Urothelium cell line (cell line): ENCODE measurements at regions not wholly inside any gene's neighbourhood (a gene's known extent, or its start where the extent isn't known, plus 50 kb on each side); places are given as distances from the start of the nearest gene placed in this dataset.

Experiments
- DNase-seq: peaks from one replicate; pipeline ENCODE4 v3.0.0; 2011; ENCODE audit warnings: low spot score, mixed read lengths
- FAIRE-seq: peaks from 2 replicates; lab custom pipeline; 2011; peaks lifted over from hg19 to GRCh38; lab: Jason Lieb, UNC

GRCh38 chr2:22494156-22494555, 890.8 kb upstream of the KLHL29 start:
- DNase-seq: no peak
- no peak for FAIRE-seq

GRCh38 chr2:22497064-22497463, 887.9 kb upstream of the KLHL29 start:
- FAIRE-seq: no peak
- no peak for DNase-seq

- DNase-seq (no peak), FAIRE-seq (no peak)
Measured at GRCh38 chr2:22497789-22498188, 887.2 kb upstream of the KLHL29 start.

GRCh38 chr2:22499082-22499839, 885.7 kb upstream of the KLHL29 start:
- FAIRE-seq: no peak
- no peak for DNase-seq

GRCh38 chr2:22500555-22500935, 884.4 kb upstream of the KLHL29 start:
- FAIRE-seq (peak; percentile 5), DNase-seq (no peak)

GRCh38 chr2:22501851-22502250, 883.1 kb upstream of the KLHL29 start:
- FAIRE-seq (no peak), DNase-seq (no peak)

GRCh38 chr2:22513563-22513962, 871.4 kb upstream of the KLHL29 start:
- FAIRE-seq (no peak), DNase-seq (no peak)

GRCh38 chr2:22517141-22517540, 867.8 kb upstream of the KLHL29 start:
- DNase-seq (no peak), FAIRE-seq (no peak)

GRCh38 chr2:22518641-22519040, 866.3 kb upstream of the KLHL29 start:
- FAIRE-seq (no peak), DNase-seq (no peak)

GRCh38 chr2:22520369-22521288, 864.4 kb upstream of the KLHL29 start:
- FAIRE-seq: no peak

GRCh38 chr2:22521620-22522019, 863.4 kb upstream of the KLHL29 start:
- FAIRE-seq: no peak

More at GRCh38 chr2:22520369-22521288, 864.4 kb upstream of the KLHL29 start:
- no peak for DNase-seq

GRCh38 chr2:22525681-22526080, 859.3 kb upstream of the KLHL29 start:
- DNase-seq: no peak
- no peak for FAIRE-seq

More at GRCh38 chr2:22521620-22522019, 863.4 kb upstream of the KLHL29 start:
- DNase-seq: no peak

GRCh38 chr2:22530131-22530530, 854.8 kb upstream of the KLHL29 start:
- no peak for FAIRE-seq
- no peak for DNase-seq

GRCh38 chr2:22536133-22536532, 848.8 kb upstream of the KLHL29 start:
- FAIRE-seq (peak; percentile 85), DNase-seq (peak; percentile 74)

GRCh38 chr2:22554453-22554852, 830.5 kb upstream of the KLHL29 start:
- FAIRE-seq (no peak), DNase-seq (no peak)

- DNase-seq (no peak), FAIRE-seq (no peak)
Measured at GRCh38 chr2:22557406-22557805, 827.6 kb upstream of the KLHL29 start.

GRCh38 chr2:22560021-22560420, 825.0 kb upstream of the KLHL29 start:
- FAIRE-seq: no peak
- no peak for DNase-seq

GRCh38 chr2:22579341-22579740, 805.6 kb upstream of the KLHL29 start:
- no peak for DNase-seq
- FAIRE-seq: peak; percentile 13

- no peak for FAIRE-seq
Measured at GRCh38 chr2:22582107-22582506, 802.9 kb upstream of the KLHL29 start.

GRCh38 chr2:22596306-22596705, 788.7 kb upstream of the KLHL29 start:
- FAIRE-seq (no peak), DNase-seq (no peak)

More at GRCh38 chr2:22582107-22582506, 802.9 kb upstream of the KLHL29 start:
- DNase-seq: no peak

- no peak for FAIRE-seq
- DNase-seq: no peak
Measured at GRCh38 chr2:22600156-22600555, 784.8 kb upstream of the KLHL29 start.

GRCh38 chr2:22600999-22601398, 784.0 kb upstream of the KLHL29 start:
- FAIRE-seq: no peak
- no peak for DNase-seq
